ENCODE measurements at regions not wholly inside any gene's neighbourhood (a gene's known extent, or its start where the extent isn't known, plus 50 kb on each side); places are given as distances from the start of the nearest gene placed in this dataset.

- H3K4me3 ChIP-seq (ENCODE audit: low read depth, low read length), result no peak overlapping the region
- no peak for TF ChIP-seq CTCF (IDR thresholded peaks at IDR 0.05; ENCODE audit: insufficient read depth, low read depth, low read length, missing control alignments)
These were observed 97.1 kb upstream of the CEP85L start for GRCh38 chr6:118748311-118749062.

GRCh38 chr6:118746825-118747174, 95.4 kb upstream of the CEP85L start:
- TF ChIP-seq CTCF (IDR thresholded peaks at IDR 0.05; ENCODE audit: insufficient read depth, low read depth, low read length, missing control alignments), result no peak
- no peak for DNase-seq (ENCODE audit: low read depth)
- no peak overlapping the region for H3K4me3 ChIP-seq (ENCODE audit: low read depth, low read length)

More at GRCh38 chr6:118748311-118749062, 97.1 kb upstream of the CEP85L start:
- no peak for DNase-seq (ENCODE audit: low read depth)

GRCh38 chr6:118746145-118746824, 94.9 kb upstream of the CEP85L start:
- no peak for TF ChIP-seq CTCF (IDR thresholded peaks at IDR 0.05; ENCODE audit: insufficient read depth, low read depth, low read length, missing control alignments)
- DNase-seq (ENCODE audit: low read depth), result peak; percentile 36
- no peak overlapping the region for H3K4me3 ChIP-seq (ENCODE audit: low read depth, low read length)

GRCh38 chr6:118745156-118745555, 93.8 kb upstream of the CEP85L start:
- no peak overlapping the region for H3K4me3 ChIP-seq (ENCODE audit: low read depth, low read length)
- no peak for DNase-seq (ENCODE audit: low read depth)
- no peak for TF ChIP-seq CTCF (IDR thresholded peaks at IDR 0.05; ENCODE audit: insufficient read depth, low read depth, low read length, missing control alignments)

GRCh38 chr6:118744261-118744941, 93.0 kb upstream of the CEP85L start:
- DNase-seq (ENCODE audit: low read depth), result no peak
- no peak overlapping the region for H3K4me3 ChIP-seq (ENCODE audit: low read depth, low read length)
- no peak for TF ChIP-seq CTCF (IDR thresholded peaks at IDR 0.05; ENCODE audit: insufficient read depth, low read depth, low read length, missing control alignments)

GRCh38 chr6:118743746-118744145, 92.4 kb upstream of the CEP85L start:
- DNase-seq (ENCODE audit: low read depth), result no peak
- H3K4me3 ChIP-seq (ENCODE audit: low read depth, low read length), result no peak overlapping the region
- TF ChIP-seq CTCF (IDR thresholded peaks at IDR 0.05; ENCODE audit: insufficient read depth, low read depth, low read length, missing control alignments), result no peak
